ENCODE measurements at regions not wholly inside any gene's neighbourhood (a gene's known extent, or its start where the extent isn't known, plus 50 kb on each side); places are given as distances from the start of the nearest gene placed in this dataset.

DNA sequence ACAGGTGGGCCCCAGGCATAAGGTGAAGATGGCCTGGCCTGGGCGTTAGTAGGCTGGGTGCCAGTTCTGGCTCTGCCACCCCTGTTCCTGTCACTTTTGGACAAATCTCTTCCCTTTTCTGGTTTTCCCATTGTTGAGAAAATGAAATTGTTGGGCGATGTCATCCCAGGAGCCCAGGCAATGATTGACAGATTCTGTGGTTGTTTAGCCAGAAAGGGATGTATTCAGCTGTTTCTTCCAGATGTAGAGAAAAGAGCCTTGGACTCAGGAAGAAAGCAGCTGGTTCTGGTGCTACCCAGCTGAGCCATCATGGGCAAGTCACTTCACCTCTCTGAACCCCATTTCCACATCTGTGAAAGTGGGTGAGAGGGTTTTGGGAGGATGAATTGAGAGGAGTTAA is 60.1 kb upstream of the MRTFB start:
- TF ChIP-seq, protein P1, sequence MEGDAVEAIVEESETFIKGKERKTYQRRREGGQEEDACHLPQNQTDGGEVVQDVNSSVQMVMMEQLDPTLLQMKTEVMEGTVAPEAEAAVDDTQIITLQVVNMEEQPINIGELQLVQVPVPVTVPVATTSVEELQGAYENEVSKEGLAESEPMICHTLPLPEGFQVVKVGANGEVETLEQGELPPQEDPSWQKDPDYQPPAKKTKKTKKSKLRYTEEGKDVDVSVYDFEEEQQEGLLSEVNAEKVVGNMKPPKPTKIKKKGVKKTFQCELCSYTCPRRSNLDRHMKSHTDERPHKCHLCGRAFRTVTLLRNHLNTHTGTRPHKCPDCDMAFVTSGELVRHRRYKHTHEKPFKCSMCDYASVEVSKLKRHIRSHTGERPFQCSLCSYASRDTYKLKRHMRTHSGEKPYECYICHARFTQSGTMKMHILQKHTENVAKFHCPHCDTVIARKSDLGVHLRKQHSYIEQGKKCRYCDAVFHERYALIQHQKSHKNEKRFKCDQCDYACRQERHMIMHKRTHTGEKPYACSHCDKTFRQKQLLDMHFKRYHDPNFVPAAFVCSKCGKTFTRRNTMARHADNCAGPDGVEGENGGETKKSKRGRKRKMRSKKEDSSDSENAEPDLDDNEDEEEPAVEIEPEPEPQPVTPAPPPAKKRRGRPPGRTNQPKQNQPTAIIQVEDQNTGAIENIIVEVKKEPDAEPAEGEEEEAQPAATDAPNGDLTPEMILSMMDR (IDR thresholded peaks at IDR 0.05), result no peak
- DNase-seq (ENCODE audit: low spot score) (no peak), ATAC-seq (ENCODE audit: low FRiP score) (no peak)

DNA sequence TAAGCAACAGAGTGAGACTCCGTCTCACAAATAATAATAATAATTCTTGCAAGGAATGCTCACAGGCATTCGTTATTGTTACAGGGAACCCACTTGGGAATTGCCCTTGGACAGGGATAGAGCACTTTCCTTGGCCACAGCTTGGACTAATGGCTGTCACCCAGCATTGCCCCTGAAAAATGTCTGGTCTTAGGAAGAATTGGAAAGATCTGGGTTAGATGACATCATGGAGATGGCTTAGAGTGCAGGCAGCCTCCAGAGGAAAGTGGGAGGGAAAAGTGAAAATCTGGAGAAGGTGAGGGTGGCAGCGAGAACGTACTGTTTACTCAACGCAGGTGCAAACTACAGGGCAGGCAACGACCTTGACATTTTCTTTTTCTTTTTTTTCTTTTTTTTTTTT is 59.3 kb upstream of the MRTFB start:
- ATAC-seq (ENCODE audit: low FRiP score), result no peak
- TF ChIP-seq, protein P1 (IDR thresholded peaks at IDR 0.05), result no peak
- no peak for DNase-seq (ENCODE audit: low spot score)

DNA sequence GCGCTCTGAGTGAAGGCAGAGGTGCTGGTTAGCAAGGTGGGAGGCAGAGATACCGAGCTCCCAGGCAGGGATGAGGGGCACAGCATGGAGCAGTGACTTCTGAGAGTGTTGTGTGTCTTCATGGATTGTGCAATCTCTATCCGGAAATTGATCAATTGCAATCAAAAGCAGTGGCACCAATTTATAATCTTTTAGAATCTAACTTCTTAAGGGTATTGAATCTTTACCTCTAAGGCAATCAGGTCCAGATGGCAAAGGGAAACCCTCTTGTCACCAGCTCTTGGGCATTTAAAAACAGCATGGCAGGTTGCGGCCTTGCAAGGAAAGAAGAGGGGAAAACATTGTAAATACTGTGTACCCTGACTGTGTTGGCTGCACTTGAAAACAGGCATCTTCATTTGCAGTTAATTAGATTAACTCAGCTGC is 58.0 kb upstream of the MRTFB start:
- peak; percentile 22 for ATAC-seq (ENCODE audit: low FRiP score)

DNA sequence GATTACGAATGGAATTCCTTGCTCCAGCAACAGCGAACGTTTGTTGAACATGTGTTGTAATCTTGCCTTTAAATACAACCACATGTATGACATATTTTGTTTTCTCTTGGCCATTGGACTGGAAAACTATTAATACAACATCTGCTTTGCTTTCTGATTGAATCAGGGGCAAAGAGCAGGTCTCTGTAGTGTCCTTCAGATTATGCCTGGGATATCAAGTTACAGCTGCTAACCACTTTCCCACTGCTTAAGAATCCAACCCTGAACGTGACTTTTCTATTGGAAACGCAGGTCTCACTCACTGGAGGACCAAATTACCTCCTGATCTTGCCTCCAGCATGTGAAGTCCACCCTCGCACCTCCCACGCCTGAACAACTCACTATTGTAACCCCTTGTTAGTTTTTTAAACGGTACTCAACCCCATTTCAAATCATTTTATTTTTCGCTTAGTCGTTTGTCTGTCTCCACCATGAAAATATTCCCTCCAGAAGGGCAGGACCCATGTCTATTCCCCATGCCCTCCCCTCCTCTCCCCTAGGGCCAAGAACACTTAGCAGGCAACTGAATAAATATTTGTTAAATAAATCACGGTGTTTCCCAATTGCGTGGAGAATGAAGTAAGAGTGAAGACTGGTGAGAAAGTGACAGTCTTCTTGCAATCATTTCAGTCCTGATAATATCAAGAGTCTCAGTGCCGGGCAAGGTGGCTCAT is 57.4 kb upstream of the MRTFB start:
- TF ChIP-seq, protein P1 (IDR thresholded peaks at IDR 0.05), result no peak
- ATAC-seq (ENCODE audit: low FRiP score) (peak; percentile 62), DNase-seq (ENCODE audit: low spot score) (no peak)

More for the DNA sequence above, 58.0 kb upstream of the MRTFB start:
- no peak for DNase-seq (ENCODE audit: low spot score)
- TF ChIP-seq, protein P1 (IDR thresholded peaks at IDR 0.05), result no peak

DNA sequence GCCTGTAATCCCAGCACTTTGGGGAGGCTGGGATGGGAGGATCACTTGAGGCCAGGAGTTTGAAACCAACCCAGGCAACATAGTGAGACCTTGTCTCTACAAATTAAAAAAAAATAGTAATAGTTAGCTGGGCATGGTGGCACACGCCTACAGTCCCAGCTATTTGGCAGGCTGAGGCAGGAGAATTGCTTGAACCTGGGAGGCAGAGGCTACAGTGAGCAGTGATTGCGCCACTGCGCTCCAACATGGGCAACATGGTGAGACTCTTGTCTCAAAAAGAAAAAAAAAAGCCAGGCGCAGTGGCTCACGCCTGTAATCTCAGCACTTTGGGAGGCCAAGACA is 56.9 kb upstream of the MRTFB start:
- TF ChIP-seq, protein P1 (IDR thresholded peaks at IDR 0.05), result no peak
- DNase-seq (ENCODE audit: low spot score), result no peak

DNA sequence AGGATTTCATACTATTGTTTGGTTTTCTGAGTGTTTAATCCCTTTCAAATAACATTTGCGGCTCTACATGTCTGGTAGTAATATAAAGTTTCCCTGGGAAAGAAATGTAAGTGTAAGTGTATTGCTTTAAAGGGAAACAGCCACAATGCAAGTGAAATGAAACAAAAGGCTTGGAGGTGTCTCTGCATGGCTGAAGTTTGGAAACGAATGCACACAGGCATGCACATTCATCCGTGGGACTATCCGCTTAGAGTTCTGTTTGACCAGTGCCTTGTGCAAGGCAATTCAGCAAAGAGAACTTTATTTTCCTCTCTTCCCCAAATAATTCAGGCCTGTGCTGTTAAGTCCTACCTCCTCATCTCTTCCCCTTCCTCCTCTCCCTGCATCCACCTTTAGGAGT is 56.1 kb upstream of the MRTFB start:
- DNase-seq (ENCODE audit: low spot score) (no peak), ATAC-seq (ENCODE audit: low FRiP score) (no peak)
- TF ChIP-seq, protein P1 (IDR thresholded peaks at IDR 0.05), result no peak

More for the DNA sequence above, 56.9 kb upstream of the MRTFB start:
- ATAC-seq (ENCODE audit: low FRiP score), result no peak

DNA sequence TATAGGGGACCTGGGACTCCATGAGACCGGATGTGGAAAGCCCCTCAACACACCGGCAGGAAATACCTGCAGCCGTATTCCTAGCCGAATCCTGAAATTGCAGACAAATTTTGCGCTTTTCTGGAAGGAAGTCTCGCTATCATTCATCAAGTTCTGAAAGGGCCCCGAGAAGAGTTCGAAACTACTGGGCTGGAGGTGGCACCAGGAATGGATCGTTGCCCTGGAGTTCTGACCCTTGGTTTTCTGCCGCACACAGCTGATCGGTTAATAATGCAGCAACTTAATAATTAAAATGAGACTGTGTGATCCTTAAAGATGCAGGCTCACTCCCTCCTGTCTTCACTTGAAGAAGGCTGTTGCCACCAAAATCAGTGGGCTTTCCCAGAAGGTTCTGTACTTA is 55.7 kb upstream of the MRTFB start:
- TF ChIP-seq, protein P1 (IDR thresholded peaks at IDR 0.05), result no peak
- no peak for ATAC-seq (ENCODE audit: low FRiP score)
- no peak for DNase-seq (ENCODE audit: low spot score)

Measured in omental fat pad (tissue), 3 donors.